Stimulated activated CD4-positive, alpha-beta T cell treated with anti-CD3 and anti-CD28 coated beads, TNF-alpha, amount 100 ng/mL, for 24 hours (primary cell): ENCODE measurements at regions not wholly inside any gene's neighbourhood (a gene's known extent, or its start where the extent isn't known, plus 50 kb on each side); places are given as distances from the start of the nearest gene placed in this dataset.

Experiments used
- DNase-seq, 3 experiments: peaks; one replicate each; pipeline ENCODE4 v3.0.0-alpha.2; 2020; ENCODE audit warnings: low read depth in 3 of 3

DNA sequence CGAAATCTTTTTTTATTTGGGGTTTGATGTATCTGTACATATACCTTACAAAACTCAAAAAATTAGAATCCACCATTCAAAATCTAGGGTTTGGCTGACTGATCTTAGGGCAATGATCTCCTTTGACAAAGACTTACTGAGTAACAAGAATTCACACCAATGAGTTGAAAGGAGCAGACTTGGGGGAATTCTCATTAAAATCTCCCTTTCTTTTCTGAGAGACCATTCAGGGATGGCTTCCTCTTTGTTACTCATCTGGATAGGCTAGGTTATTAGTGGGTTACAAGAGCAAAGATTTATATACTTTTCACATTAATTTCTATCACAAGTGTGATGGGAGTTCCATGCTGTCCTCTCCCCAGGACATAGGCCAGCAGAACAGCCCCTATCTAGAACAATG lies 661.0 kb downstream of the KCTD16 start:
- no peak for DNase-seq

DNA sequence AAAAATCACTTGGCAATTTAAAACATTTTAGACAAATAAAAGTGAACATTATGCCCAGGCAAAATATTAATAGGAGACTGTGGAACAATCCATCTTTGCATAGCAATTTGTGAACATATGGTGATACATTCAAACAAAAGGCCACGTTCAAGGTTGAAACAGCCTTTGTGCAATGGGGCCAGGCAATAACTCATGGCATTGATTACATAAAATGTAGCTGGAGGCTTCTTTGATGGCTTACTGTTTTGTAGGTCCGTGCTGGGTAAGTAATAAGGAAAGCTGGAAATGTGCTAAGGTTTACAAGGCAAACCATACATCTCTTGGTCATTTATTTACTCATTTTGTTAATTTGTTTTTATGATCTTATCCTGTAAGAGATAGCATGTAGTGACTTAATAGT lies 651.8 kb downstream of the KCTD16 start:
- DNase-seq: no peak

DNA sequence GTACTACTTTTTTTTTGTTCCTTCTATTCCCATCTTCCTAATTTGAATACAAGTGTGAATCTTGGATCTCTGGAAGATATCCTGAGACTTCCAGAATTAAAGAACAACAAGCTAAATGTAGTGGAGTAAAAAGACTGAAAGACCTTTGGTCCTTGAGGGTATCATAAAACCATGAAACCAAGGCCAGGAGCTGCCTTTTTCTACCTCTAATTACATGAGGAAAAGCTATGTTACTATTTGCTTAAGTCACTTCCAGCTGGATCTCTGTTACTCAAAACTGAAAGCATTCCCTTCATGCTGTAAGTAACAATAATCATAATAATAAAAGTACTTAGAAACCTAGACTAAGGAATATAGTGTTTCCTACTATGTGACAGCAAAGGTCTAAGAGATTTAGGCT lies 649.6 kb downstream of the KCTD16 start:
- no peak for DNase-seq

DNA sequence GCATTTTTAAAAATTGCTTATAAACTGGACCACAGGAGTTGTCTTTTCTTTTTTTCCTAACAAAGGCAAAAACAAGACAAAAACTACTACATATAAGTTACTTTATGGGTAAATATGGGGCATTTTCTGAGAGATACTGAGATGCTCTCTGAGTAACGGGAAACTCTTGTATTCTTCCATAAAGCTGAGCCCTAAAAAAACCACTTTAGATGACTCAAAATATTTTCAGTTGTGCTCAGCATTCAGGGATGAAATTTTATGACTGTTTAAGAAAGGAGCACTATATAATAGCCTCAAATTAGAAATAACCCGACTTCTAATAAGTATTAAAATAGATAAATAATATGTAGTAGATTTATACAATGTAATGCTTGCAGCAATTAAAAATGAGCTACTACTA lies 644.5 kb downstream of the KCTD16 start:
- DNase-seq: no peak

DNA sequence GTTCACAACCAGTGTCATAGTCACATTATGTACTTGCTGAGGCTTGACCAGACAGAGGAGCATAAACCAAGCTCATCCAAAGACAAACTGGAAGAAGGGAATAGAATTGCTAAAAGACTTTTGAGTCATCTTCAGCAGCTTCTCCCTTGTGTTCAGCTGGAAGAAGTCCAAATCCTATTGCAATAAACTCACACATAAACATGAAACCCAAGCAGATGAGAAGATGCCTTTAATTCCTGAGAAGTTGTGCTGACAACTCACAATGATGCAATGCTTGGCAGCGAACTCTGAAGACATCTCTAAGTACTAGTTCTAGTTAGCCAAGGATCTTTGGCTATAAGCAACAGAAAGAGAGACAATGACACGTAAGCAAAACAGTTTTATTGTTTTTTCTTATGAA lies 642.1 kb downstream of the KCTD16 start:
- no peak for DNase-seq

DNA sequence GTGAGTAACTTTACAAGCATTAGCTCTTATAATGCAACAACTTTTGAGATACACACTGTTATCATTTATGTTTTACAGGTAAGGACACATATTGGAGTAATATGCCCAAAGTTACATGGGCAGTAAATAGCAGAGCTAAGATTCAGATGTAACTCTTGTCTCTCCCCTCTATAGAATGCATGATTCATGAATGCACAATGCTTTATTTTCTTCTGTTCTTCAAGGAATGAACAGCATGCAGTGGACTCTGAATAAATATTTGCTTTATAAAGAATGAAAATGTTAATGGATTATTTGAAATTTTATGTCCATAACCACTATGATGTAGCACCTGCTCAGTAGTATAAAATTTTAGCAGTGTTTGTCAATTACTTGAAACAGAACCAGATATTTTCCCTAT lies 629.5 kb downstream of the KCTD16 start:
- DNase-seq: no peak

DNA sequence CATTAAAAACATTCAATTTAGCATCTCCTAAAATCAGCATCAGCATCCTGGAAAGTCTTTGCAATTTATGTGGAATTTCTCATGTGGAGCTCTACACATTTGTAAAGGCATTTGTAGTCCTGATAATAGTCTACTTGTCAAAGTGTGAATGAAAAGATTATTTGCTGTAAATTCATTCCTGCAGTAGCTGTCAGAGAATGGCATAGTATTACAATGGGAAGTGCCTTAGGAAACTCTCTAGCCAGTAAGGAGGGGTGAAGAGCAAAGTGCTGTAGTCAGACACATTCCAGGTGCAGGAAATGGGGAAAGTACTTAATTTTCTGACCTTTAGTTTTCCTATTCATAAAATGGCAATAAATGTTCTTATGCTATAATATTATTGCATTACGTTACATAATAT lies 627.9 kb downstream of the KCTD16 start:
- DNase-seq: no peak

DNA sequence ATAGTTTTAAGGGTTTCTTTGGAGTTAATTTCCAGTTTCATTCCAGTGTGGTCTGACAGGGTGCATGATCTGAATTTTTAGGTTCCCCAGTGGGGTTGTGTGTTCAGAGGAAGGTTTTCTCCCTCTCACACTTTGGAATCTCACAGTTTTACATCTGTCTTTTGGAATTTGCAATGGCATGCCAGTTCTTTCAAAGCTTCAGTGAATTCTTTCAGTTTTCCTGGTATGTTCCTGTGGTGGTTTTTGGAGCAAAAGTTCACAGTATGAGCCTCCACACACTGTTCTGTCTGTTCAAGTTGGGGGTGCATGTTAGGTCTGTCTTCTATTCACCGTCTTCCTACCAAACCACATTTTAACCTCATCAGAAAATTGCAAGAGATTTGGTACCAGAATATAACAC lies 624.2 kb downstream of the KCTD16 start:
- DNase-seq: no peak

DNA sequence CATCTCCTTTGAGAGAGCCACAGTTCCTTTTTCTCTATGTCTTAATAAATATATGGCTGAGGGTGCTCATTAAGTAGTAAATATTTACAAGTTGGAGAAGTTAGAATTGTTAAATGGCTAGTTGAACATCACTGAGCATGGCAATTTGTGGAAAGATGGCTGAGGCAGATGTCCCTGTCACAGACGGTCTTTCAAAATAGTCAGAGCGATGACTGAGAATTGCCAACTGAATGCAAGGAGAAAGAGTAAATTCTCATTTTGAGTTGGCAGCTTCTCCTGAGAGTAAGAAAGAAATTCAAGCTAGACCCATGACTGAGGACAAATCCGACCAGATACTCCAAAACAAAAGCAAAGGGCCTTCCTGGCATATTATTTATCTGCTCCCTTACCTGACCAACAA lies 617.9 kb downstream of the KCTD16 start:
- DNase-seq: no peak

DNA sequence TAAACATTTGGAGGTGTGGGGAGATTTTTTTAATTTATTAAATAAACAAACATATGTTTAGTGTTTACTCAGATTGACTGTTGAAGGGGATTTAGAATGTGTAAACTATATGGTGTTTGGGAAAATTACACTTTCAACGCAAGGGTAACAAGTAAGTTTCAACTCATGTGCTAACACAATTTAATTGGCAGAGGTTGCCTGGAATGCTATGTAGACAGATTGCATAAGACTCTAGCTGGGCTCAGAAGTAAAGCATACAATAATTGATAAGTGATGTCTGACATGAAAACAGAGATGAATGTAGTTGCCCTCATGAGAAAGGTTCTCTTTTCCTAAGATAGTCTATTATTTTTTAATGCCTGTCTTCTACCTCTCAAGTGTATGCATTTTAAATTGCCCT lies 617.4 kb downstream of the KCTD16 start:
- DNase-seq: no peak

DNA sequence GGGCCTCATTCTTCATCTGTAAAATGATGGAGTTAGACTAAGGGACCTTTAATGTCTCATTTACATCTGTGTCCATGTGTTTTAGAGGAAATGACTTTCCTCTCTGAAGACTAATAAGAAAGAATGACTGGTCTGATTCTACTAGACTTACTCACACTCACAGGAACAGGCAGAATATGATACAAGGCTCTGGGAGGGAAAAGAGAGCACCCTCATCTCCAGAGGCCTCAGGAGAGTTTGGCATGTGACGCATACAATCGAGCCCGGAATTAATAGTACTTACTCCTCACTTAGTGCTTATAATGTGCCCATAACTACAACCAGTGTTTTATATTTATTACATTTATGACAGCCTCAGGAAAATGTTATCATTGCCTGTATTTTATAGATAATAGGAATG lies 608.7 kb downstream of the KCTD16 start:
- no peak for DNase-seq

DNA sequence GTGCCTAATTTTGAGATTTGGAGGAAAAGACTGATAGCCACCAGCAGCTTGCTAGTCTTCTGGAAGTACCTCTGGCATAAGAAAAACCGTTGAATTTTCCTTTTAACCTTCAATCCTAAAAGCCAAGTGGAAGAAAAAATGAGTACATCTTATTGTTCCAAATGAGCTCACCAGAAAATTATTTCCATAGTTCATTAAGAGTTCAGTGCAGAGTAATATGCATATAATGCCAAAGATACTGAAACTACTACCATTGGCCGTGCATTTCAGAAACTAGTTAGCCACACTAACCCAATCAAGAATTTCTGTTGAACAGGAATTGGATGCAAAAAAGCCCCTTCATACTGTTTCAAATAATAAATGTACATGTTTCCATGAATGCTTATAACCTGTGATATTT lies 607.9 kb downstream of the KCTD16 start:
- DNase-seq: no peak

DNA sequence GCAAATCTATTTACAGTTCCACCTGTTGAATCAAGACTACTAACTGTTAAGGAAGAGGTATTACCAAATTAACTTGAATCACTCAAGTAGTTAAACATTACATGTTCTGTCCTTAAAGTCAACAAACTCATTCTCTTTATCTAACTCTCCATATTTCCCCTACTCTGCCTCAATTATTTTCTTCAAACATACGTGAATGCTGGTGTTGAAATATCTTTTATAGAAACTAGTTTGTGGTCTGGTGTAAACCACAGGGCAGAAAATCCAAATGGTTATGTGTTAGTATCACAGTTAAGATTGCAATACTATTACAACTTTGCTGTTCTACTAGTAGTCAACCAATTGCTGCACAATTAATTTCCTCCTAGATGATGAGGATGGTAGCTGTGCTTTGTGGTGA lies 603.5 kb downstream of the KCTD16 start:
- no peak for DNase-seq

DNA sequence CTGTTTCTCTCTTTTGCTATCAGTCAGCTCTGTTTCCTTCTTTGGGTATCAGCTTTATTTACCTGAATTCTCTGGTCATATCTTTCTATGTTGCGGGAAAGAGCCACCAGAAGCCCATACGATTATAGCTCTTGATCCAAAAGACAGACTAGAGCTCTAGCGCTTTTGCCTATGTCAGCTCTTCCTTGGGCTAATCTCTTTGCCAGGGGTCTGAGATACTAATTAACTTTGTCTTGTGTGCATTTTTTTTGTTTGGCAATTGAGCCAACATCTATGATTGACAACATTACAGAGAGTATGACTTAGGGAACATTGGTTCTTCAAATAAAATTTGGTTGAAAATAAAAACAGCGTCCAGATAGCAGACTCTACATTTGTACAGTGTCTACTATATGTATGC lies 603.0 kb downstream of the KCTD16 start:
- no peak for DNase-seq

DNA sequence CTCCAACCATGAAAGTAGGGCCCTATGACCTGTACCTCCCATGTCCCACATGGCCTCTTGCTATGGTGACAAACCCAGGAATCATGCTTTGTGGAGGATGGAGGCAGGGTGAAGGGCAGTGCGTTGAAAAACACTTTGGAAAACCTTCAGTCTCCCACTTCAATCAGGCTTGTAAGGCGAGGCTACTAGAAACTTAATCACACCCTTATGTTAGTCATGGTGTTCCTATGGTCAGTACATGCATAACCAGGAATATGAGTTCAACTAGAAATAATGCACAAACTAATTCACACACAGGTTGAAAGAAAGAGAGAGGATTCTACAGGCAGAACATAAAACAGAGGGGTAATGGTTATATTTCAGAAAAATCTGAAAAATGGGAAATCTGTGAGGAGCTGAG lies 601.1 kb downstream of the KCTD16 start:
- DNase-seq: no peak

DNA sequence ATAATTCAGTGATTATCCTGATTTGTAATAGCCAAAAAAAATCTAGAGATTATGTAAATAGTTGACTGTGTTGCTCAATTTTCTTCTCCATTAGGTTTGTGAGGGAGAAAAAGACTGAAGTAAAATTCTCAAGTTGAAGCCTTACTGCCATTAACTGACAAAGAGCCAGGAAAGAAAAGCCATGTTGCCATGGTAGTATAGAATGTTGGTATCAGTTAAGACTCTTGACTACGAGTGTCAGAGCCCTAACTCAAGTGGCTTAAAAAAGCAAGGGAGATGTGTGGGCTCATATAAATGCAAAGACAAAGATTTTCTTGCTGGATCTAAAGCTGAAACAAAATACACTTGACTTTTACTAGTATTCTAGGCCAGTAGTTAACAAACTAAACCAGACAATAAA lies 571.7 kb downstream of the KCTD16 start:
- DNase-seq: no peak

DNA sequence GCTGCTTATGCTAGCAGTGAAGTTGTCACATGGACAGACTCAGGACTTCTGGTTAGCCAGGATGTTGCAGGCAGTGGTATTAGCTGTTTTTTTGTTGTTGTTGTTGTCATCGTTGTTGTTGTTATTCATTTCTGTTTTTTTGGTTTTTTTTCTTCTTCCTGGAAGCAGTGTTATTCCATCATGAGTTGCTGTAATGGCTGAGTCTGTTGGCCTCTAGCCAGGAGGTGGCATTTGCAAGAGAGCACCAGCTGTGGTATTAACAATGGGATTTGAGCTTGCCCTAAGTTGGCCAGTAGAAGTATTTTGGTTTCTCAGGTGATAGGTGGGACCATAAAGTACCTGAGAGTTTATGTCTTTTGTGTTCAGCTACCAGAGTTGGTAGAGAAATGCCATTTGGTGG lies 561.1 kb downstream of the KCTD16 start:
- no peak for DNase-seq

DNA sequence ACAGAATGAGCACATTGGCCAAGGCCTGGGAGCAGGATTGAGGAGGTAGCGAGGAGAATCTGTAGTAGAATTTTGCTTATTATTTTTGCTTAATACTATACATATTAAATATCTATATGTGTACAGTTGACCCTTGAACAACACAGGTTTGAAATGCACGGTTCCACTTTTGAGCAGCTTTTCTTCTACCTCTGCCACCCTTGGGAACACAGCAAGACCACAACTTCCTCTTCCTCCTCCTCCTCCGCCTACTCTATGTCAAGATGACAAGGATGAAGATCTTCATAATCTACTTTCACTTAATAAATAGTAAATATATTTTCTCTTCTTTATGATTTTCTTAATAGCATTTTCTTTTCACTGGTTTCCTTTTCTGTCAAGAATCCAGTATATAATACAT lies 541.4 kb downstream of the KCTD16 start:
- DNase-seq: no peak

DNA sequence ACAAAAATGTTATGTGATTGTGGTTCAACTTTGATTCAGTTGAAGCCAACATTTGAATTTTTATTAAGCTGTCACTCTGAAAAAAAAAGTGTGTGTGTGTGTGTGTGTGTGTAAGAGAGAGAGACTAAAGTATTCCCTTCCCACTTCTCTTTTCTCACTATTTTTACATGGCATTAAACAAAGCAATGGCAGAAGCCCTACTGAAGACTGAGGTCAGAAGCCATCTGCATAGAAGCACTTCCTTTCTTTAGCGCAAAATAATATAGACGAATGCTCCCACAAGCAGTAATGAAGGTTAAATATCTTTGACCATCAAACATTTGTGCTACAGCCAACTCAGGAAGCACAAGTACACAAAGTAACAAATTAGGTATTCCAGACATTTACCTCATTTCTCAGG lies 540.5 kb downstream of the KCTD16 start:
- DNase-seq: no peak

DNA sequence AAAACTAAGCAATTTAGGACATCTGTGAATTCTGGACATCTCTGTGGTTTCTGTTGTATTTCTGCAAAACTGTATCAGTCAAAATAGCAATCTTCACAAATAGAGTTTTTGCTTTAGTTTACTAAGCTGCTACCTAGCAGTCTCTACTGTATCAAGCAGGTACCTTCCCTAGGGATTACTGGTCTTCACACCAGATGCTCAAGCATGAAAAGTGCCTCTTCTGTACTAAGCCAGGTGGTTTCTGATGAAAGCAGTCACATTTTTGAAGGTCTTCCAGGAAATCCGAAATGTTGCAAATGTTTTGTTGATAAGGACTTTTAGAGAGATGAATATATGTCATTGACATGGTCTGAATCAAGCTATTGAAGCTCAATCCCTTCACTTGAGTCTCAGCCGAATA lies 540.0 kb downstream of the KCTD16 start:
- DNase-seq: no peak

DNA sequence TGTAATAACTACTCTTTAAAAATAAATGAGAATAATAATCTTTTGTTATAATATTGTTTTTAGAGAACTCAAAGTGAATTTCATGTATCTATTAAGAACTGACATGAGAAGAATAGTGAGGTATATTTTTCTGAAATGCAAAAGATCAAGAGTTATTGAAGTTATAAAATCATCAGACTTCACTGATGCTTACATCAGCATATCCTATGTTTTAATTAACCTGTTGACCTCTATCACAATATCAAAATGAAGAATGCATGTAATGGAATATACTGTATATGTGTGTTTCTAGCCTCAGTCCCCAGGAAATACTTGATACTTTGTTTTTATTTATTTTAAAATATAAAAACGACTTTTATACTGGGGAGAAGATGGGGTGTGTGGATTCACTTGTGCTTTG lies 533.1 kb downstream of the KCTD16 start:
- no peak for DNase-seq

DNA sequence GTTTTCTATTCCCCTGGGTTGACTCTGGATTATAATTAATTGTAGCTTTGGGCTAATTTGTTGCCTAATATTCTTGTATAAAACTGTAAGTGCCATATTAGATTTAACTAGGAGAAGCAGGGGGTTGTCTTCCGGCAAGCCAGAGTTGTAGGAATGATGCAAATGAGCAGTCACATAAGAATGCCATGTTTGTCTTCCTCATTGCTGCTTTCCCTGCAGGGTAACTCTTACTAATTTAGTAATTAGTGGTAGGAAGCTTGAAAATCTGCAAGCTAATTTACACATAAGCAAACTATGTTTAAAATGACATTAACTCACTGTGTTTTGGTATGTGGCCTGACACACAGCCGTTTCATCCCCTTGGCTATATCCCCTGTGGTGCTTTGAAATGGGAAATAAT lies 527.8 kb downstream of the KCTD16 start:
- no peak for DNase-seq

DNA sequence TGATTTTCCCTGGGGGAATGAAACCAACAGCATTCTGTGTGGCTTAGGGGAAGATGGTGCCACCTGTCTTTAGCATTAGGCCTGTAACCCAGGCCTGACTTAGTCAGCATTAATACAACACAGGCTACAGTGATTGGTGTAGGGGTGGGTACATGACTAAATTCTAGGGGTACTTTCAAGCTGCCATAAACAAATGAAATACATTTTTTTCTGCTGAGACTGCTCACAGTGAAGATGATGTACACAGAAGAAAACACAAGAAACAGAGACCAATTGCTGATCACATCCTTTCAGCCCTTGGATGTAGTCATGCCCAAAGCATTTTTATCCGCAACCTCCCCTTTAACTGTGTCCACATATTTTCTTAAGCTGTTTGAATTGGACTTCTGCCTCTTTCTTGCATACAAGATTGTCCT lies 527.2 kb downstream of the KCTD16 start:
- no peak for DNase-seq

DNA sequence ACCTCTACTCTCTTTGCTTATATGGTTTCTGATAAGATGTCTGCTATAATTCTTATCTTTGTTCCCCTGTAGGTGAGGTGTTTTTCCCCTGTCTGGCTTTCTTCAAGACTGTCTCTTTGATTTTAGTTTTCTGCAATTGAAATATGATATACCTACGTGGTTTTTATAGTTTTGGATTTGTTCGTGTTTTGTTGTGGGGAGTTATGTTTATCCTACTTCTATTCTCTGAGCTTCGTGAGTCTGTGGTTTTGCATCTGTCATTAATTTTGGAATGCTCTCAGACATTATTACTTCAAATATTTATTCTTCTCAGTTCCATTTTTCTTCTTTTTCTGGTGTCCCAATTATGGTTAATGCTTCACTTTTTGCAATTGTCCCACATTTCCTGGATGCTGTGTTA lies 521.3 kb downstream of the KCTD16 start:
- no peak for DNase-seq

DNA sequence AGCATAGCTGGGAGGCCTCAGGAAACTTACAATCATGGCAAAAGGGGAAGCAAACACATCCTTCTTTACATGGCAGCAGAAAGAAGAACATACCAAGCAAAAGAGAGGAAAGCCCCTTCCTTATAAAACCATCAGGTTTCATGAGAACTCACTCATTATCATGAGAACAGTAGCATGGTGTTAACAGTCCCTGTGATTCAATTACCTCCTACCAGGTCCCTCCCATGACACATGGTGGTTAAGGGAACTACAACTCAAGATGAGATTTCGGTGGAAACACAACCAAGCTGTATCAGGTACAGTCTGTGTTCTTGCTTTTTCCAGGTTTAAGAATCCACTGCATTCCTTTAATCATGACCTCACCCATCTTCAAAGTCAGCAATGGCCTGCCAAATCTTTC lies 514.2 kb downstream of the KCTD16 start:
- DNase-seq: no peak
